ENCODE measurements at regions not wholly inside any gene's neighbourhood (a gene's known extent, or its start where the extent isn't known, plus 50 kb on each side); places are given as distances from the start of the nearest gene placed in this dataset.

- TF ChIP-seq CTCF (IDR thresholded peaks at IDR 0.05; ENCODE audit: low read depth, low read length) (no peak), POLR2A (IDR thresholded peaks at IDR 0.05; ENCODE audit: extremely low read depth, insufficient read length) (no peak), MAX (IDR thresholded peaks at IDR 0.05; ENCODE audit: low read depth, low read length) (no peak), MYC (IDR thresholded peaks at IDR 0.05; ENCODE audit: low read depth, low read length) (no peak)
Measured at GRCh38 chr5:17004441-17005106, 68.5 kb upstream of the MYO10 start.

All from NB4 (cell line).